Effector memory CD8-positive, alpha-beta T cell (primary cell): ENCODE measurements at regions not wholly inside any gene's neighbourhood (a gene's known extent, or its start where the extent isn't known, plus 50 kb on each side); places are given as distances from the start of the nearest gene placed in this dataset.

ENCODE experiments used
- ATAC-seq: fragments of 150-1000 bp; cut with Tn5 transposase; replicated peaks from 2 replicates; pipeline ENCODE4 v1.10.0; 2021; ENCODE audit warnings: mild to moderate bottlenecking, moderate library complexity
- DNase-seq, 3 experiments: peaks; one replicate each; pipeline ENCODE4 v3.0.0; 2021
- H3K27ac Mint-ChIP-seq, 2 donors: one replicate each; pipeline ENCODE4 v1.8.0; 2022; ENCODE audit warnings: mild to moderate bottlenecking in 2 of 2, mixed read lengths in 2 of 2, moderate library complexity in 2 of 2
- H3K27me3 Mint-ChIP-seq, 2 donors: one replicate each; pipeline ENCODE4 v1.8.0; 2022; ENCODE audit warnings: mixed read lengths in 2 of 2
- H3K36me3 Mint-ChIP-seq: one replicate; pipeline ENCODE4 v1.8.0; 2022; ENCODE audit warnings: mild to moderate bottlenecking, moderate library complexity, mixed read lengths; ENCODE audit not compliant: insufficient read depth
- H3K4me1 Mint-ChIP-seq, 2 donors: one replicate each; pipeline ENCODE4 v1.8.0; 2022; ENCODE audit warnings: low read depth in 2 of 2, mixed read lengths in 2 of 2
- H3K4me3 Mint-ChIP-seq, 2 donors: one replicate each; pipeline ENCODE4 v1.8.0; 2022; ENCODE audit warnings: mild to moderate bottlenecking in 2 of 2, mixed read lengths in 2 of 2, moderate library complexity in 2 of 2
- H3K9me3 Mint-ChIP-seq, 2 donors: one replicate each; pipeline ENCODE4 v1.8.0; 2022; ENCODE audit warnings: mixed read lengths in 2 of 2

DNA sequence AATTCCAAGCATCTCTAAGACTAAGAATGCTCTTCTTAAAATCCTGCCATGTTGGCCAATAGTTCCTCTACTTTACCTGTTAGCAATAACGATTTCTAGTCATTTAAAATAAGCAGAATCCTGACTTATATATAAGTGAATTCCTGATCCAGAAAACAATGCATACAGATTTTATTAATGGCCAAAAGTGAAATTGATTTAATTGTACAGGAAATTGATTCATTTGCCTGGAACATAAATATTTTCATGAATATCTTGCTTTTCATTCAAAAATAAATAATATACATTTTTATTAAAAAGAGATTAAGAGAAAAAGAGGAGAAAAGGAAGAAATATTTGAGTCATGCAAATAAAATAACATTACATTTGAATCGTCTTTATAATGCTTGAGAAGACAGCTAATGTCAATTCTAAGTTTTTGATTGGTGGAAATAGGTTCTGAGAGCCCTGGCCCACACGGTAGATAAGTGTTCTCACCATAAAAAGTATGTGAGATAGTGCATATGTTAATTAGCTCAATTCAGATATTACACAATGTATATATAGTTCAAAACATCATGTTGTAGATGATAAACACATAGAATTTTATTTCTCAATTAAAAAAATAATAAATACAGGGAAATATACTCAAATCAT, 323.2 kb upstream of the MIR17HG start:
- peaks cover 2 to 15% of the 10 kb centered on the region in 2 donors for H3K9me3 Mint-ChIP-seq
- no peaks in the 10 kb centered on the region for H3K27me3 Mint-ChIP-seq
- H3K27ac Mint-ChIP-seq: no peak overlapping the region
- H3K4me1 Mint-ChIP-seq: no peaks in the 10 kb centered on the region
- ATAC-seq (no peak), DNase-seq (no peak)
- no peak overlapping the region for H3K4me3 Mint-ChIP-seq
- H3K36me3 Mint-ChIP-seq: no peaks in the 10 kb centered on the region

DNA sequence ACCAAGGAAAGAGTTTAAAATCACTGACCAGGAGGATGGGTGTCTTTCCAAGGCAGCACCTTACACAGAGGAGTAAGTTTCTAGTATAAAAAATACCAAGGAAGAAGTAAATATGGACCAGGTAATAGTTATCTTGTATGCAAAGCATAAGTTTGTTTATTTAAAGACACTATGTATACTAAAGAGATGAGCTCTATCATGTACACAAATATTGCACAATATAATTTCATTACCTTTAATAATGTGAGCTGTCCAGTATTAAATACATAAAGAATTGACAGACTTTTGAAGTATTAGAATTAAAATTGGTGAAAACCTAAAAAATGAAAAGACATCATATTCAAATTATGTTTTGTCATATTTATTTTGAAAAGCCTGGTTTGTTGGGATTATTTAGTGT, 322.0 kb upstream of the MIR17HG start:
- Mint-ChIP-seq H3K27ac (no peak overlapping the region), H3K27me3 (no peaks in the 10 kb centered on the region), H3K36me3 (no peaks in the 10 kb centered on the region), H3K4me1 (no peaks in the 10 kb centered on the region), H3K4me3 (no peak overlapping the region), H3K9me3 (peaks cover 2 to 15% of the 10 kb centered on the region in 2 donors)
- DNase-seq: no peak
- ATAC-seq: no peak

DNA sequence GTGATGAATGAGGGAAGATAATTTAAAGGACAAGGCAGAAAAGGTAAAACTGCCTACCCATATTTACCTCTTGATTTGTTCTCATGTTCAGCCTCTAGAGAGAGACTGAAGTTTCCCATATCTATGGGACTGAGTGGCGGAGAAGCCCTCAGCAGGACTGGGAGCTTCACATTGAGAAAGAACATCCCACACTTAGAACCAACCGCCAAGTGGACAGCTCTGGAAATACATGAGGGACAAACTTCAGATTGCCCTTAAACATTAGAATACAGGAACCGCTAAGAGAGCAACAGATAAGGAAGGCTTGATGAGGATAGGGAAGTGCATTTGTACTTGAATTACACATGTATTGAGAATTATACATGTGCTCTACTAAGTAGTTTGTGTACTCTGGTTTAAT, 316.0 kb upstream of the MIR17HG start:
- Mint-ChIP-seq H3K4me1 (no peaks in the 10 kb centered on the region), H3K27ac (no peak overlapping the region), H3K27me3 (no peaks in the 10 kb centered on the region), H3K4me3 (no peak overlapping the region), H3K36me3 (peaks cover 3% of the 10 kb centered on the region), H3K9me3 (peaks cover 2 to 20% of the 10 kb centered on the region in 2 donors)
- ATAC-seq (no peak), DNase-seq (no peak)

DNA sequence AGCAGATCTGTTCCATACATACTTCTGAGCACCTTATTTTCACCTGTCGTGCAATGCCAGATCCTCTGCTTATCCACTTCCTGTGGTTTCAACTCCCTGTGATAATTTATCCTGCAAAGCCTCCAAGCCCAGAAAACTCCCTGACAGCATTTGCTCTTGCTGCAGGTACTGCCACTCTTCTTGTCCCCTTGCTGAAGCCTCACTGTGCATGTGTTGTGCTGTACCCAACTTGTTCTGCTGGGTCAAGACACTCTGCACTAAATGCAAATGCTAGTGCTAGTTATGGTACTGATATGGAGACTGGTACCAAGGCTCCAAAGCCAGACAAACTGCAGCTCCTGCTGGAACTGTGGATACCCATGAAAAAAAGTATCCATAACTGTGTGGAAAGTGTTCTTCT, 315.4 kb upstream of the MIR17HG start:
- ATAC-seq (no peak), DNase-seq (no peak)
- Mint-ChIP-seq H3K36me3 (peaks cover 3% of the 10 kb centered on the region), H3K27me3 (no peaks in the 10 kb centered on the region), H3K4me3 (no peak overlapping the region), H3K9me3 (peaks cover 2 to 14% of the 10 kb centered on the region in 2 donors), H3K27ac (no peak overlapping the region), H3K4me1 (no peaks in the 10 kb centered on the region)

DNA sequence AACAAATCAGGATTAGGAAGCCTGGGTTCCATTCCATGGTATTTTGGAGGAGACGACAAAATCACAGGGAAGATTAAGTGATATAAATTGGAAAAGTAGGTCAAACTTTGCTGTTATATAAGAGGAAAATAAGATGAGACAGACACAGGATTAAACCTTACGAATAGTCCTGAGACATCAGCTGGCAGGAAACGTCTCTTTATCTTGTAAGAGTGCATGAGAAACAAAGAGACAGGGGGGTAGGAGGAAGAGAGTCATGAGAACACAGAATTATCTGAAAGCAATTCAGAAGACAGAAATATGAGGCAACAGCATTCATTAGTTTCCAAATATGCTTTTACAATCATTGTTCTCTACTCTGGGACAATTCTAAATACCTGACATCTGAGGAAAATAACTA, 310.6 kb upstream of the MIR17HG start:
- Mint-ChIP-seq H3K36me3 (peaks cover 3% of the 10 kb centered on the region), H3K4me3 (no peak overlapping the region), H3K27ac (no peak overlapping the region), H3K9me3 (peaks cover 0 to 5% of the 10 kb centered on the region in 2 donors), H3K4me1 (no peaks in the 10 kb centered on the region), H3K27me3 (no peaks in the 10 kb centered on the region)
- ATAC-seq (no peak), DNase-seq (no peak)

DNA sequence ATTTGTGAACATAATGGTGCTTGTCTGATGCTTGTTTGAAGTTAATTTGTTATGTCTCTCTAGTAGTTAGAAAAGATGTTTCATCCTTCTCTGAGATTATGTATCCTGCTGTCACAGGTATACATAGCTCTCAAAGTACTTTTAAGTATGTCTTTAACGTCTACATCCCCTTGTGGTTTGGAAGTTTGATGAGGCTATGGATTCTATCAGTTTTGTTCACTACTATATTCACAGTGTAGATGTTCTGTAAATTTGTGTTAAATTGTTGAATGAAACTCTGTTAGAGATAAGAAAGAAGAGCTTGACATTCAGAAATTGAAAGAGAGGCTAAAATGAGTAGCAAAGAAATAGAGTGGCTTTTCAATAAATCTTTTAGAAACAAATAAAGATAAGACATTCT, 304.6 kb upstream of the MIR17HG start:
- Mint-ChIP-seq H3K9me3 (no peaks in the 10 kb centered on the region), H3K27me3 (no peaks in the 10 kb centered on the region), H3K27ac (no peak overlapping the region), H3K36me3 (no peaks in the 10 kb centered on the region), H3K4me1 (no peaks in the 10 kb centered on the region), H3K4me3 (no peak overlapping the region)
- no peak for DNase-seq
- no peak for ATAC-seq

DNA sequence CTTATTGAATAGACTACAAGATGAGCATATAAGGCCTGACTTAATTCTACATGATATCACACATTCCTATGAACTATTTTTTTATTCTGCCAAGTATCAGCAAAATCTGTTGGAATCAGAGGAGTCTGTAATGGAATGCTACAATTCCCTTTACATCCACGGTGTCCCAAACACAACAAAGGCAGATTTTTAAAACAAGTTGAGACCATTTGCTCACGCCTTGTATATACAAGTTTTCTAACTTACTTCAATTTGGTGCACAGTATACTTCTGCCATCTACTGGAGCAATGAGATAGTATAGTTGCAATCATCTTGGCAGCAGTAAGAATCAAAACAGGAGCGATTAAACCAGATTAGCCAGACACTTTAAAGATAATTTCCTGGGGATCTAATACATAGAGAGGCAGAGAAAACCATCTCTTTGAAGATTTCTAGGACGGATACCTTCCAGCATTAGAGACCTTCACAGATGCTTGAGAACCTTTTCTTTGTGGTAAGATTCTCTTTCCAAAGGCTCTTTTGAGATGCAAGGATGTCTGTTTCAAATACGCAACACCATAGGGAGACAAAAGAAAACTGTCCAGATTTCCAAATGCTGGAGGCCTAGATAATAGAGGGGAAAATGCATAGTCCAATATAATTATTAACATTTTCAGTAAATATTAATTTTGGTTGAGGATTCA, 302.0 kb upstream of the MIR17HG start:
- ATAC-seq (no peak), DNase-seq (no peak)
- Mint-ChIP-seq H3K9me3 (peaks cover 0 to 5% of the 10 kb centered on the region in 2 donors), H3K27me3 (no peaks in the 10 kb centered on the region), H3K27ac (no peak overlapping the region), H3K4me3 (no peak overlapping the region), H3K36me3 (no peaks in the 10 kb centered on the region), H3K4me1 (no peaks in the 10 kb centered on the region)

DNA sequence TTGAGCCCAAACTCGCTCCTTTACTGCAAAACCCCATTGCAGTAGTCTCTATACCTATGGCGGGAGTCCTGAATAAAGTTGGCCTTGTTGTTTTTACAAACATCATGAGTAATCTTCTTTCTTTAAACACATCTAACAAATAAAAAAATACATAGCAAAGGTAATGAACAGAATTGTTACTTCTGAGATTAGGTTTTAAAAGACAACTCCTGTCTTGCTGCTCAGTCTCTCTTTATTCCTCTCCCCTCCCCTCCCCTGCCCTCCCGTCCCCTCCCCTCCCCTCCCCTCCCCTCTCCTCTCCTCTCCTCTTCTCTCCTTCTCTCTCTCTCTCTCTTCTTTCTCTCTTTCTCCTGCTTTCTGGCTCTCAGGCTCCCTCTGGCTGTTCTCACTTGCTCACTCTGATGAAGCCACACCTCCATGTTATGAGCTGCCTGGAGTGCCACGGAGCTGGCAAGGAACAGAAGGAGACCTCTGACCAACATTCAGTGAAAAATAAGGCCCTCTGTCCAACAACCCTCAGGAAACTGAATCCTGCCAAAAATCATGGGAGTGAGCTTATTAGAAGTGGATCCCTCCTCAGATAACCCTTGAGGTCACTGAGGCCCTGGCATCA, 300.7 kb upstream of the MIR17HG start:
- H3K36me3 Mint-ChIP-seq: no peaks in the 10 kb centered on the region
- no peak overlapping the region for H3K4me3 Mint-ChIP-seq
- H3K9me3 Mint-ChIP-seq: peaks cover 0 to 5% of the 10 kb centered on the region in 2 donors
- H3K27me3 Mint-ChIP-seq: no peaks in the 10 kb centered on the region
- no peak overlapping the region for H3K27ac Mint-ChIP-seq
- DNase-seq (no peak), ATAC-seq (no peak)
- no peaks in the 10 kb centered on the region for H3K4me1 Mint-ChIP-seq

DNA sequence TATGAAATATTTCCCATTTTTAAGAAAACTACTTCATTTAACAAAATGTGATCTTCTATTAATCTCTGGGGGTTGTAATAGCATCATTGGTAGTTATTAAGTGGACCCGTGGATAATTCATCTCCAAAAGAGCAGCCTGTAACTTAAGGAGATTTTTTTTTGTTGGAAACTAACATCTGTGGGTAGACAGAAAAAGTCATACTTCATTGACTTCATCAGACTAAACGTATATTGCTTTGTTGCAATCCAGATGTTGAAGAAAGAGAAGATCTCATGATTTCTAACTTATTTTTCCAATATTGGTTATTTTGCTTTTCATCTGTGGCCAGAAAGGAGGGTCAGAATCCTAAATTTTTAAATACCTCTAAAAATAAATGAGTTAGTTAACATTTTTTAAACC, 296.5 kb upstream of the MIR17HG start:
- Mint-ChIP-seq H3K27ac (no peak overlapping the region), H3K9me3 (peaks cover 0 to 5% of the 10 kb centered on the region in 2 donors), H3K36me3 (no peaks in the 10 kb centered on the region), H3K4me3 (no peak overlapping the region), H3K27me3 (no peaks in the 10 kb centered on the region), H3K4me1 (no peaks in the 10 kb centered on the region)
- ATAC-seq (no peak), DNase-seq (no peak)

DNA sequence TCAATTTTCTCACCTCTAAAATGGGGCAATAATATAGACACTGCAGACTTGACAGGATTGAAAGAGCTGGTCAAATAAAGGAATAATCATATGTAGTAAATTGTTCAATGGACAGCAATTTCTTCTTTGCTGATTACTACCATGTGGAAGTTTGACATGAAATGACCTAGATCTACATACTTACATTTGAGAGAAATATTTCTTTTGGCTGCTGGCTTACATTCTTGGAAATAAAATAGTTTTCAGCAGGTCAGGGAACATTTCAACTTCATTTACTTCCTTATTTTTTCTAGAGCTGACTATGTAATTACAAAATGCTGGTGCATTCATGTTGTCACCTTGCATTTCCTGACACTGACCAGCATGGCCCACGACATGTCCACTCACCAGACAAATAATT, 294.6 kb upstream of the MIR17HG start:
- Mint-ChIP-seq H3K36me3 (peaks cover 3% of the 10 kb centered on the region), H3K4me1 (no peaks in the 10 kb centered on the region), H3K4me3 (no peak overlapping the region), H3K27me3 (no peaks in the 10 kb centered on the region), H3K27ac (no peak overlapping the region), H3K9me3 (peaks cover 8 to 12% of the 10 kb centered on the region in 2 donors)
- DNase-seq: no peak
- no peak for ATAC-seq

DNA sequence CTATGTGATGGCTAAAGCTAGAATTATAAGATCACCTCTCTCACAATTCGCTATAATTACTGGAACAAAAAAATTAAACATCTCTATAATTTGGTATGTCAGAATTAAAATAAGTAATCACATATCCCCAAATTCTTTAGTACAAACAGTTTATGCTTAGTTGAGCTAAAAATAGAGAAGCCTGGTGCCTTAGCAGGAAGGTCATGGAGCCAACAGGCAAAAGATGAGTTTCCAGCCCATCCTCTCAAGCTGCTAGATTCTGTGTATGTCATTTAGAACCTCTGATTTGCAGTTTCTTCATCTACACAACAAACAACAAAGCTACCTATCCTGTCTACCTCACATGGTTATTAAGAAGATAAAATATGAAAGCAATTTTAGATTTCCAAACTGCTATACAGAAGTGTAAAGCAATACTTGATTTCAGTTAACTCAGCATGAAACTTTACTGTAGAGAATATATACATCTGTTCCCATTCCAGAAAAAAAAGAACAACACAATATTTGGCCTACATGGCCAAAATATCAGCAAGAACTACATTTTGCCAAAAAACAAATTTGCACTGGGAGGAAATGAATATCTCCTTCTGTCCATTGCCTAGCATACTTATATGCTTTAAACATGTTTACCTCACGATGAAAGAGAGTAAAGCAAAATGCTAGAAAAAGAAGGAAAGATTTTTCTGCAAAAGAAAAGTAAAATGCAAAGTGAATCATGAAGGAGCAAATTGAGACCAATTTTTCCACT, 294.0 kb upstream of the MIR17HG start:
- H3K36me3 Mint-ChIP-seq: peaks cover 3% of the 10 kb centered on the region
- no peaks in the 10 kb centered on the region for H3K4me1 Mint-ChIP-seq
- no peak overlapping the region for H3K27ac Mint-ChIP-seq
- peaks cover 8 to 12% of the 10 kb centered on the region in 2 donors for H3K9me3 Mint-ChIP-seq
- ATAC-seq: no peak
- no peak for DNase-seq
- no peak overlapping the region for H3K4me3 Mint-ChIP-seq
- H3K27me3 Mint-ChIP-seq: no peaks in the 10 kb centered on the region

DNA sequence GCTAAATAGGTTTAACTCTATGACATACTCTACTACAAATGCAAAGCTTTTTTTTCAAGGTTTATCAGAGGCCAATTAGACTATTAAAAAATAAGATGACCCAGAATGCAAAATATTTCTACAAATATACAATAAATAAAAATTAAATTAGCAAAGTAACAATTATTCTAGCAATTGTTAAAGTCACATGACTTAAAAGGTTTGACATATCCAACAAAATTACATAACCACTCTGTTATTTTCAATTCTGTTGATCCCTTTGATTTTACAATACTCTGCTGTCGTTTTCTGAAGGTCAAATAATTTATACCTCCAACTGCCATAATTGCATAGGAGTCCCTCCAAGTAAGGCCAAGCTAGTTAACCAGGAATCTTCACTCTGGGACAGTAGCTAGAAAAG, 292.6 kb upstream of the MIR17HG start:
- H3K36me3 Mint-ChIP-seq: peaks cover 3% of the 10 kb centered on the region
- DNase-seq (no peak), ATAC-seq (no peak)
- H3K4me1 Mint-ChIP-seq: no peaks in the 10 kb centered on the region
- H3K4me3 Mint-ChIP-seq: no peak overlapping the region
- H3K27me3 Mint-ChIP-seq: no peaks in the 10 kb centered on the region
- no peak overlapping the region for H3K27ac Mint-ChIP-seq
- H3K9me3 Mint-ChIP-seq: peaks cover 6 to 12% of the 10 kb centered on the region in 2 donors

DNA sequence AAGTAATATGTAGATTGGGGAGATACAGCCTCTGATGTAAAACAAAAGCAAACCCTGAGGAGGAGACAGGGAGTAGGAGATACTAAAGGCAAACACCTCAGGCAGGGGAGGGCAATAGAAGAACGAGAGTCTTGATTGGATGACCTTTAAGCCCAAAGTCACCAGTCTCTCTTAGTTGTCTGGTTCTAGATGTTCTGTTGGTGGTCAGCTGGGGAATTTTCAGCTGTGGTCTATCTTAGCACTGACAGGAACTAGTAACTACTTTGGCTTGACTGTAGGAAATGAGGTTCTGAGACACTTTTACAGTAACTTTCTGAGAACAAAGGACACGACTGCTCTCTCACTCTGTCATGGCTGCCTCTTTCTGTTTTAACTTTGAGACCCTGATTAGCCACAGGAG, 290.7 kb upstream of the MIR17HG start:
- H3K27ac Mint-ChIP-seq: no peak overlapping the region
- H3K4me1 Mint-ChIP-seq: no peaks in the 10 kb centered on the region
- DNase-seq (no peak), ATAC-seq (no peak)
- H3K9me3 Mint-ChIP-seq: peaks cover 4 to 12% of the 10 kb centered on the region in 2 donors
- H3K4me3 Mint-ChIP-seq: no peak overlapping the region
- no peaks in the 10 kb centered on the region for H3K27me3 Mint-ChIP-seq
- H3K36me3 Mint-ChIP-seq: peaks cover 3% of the 10 kb centered on the region
